Activated T-helper 1 cell treated with anti-CD3 and anti-CD28 coated beads, Interleukin-2, amount 50 U/mL, for 16 hours (primary cell): ENCODE measurements at regions not wholly inside any gene's neighbourhood (a gene's known extent, or its start where the extent isn't known, plus 50 kb on each side); places are given as distances from the start of the nearest gene placed in this dataset.
"Not testable (repeated sequence)": the region's sequence is repeated elsewhere in the genome, so short reads cannot be mapped to it uniquely, and the experiment has no call there.

Experiments used
- DNase-seq, 2 donors: peaks; one replicate each; pipeline ENCODE4 v3.0.0-alpha.2; 2020; ENCODE audit warnings: low read depth in 1 of 2, low spot score in 1 of 2

DNA sequence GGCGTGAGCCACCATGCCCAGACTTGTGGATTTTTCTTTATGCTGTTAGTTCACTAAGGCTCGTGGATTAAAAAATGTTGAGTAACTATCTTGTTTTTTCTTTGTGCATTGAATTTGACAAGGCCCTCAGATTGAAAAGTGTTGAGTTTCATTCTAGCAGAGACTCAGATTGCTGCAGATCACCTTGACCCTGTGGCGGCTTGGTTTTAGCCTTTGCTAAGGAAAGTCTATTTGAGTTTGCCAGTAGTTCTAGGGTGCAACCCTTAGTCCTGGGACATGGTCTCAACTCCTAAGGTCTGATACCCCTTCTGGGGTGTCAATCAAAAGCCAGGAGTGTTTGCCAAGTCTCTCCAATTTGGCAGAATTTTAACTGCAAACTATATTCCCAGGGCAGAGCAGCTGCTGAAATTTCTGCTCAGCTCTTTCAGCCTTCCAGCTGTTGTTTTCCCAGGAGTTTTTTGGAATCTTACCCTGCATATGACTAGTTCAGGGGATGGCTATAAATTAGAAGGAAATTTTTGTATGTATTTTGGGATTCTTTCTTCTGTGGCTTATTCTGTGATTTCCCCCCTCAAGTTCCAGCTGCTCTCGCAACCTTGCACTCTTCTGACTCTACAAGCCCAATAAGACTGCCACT is 84.3 kb upstream of the HAND1 start:
- DNase-seq, result no peak

DNA sequence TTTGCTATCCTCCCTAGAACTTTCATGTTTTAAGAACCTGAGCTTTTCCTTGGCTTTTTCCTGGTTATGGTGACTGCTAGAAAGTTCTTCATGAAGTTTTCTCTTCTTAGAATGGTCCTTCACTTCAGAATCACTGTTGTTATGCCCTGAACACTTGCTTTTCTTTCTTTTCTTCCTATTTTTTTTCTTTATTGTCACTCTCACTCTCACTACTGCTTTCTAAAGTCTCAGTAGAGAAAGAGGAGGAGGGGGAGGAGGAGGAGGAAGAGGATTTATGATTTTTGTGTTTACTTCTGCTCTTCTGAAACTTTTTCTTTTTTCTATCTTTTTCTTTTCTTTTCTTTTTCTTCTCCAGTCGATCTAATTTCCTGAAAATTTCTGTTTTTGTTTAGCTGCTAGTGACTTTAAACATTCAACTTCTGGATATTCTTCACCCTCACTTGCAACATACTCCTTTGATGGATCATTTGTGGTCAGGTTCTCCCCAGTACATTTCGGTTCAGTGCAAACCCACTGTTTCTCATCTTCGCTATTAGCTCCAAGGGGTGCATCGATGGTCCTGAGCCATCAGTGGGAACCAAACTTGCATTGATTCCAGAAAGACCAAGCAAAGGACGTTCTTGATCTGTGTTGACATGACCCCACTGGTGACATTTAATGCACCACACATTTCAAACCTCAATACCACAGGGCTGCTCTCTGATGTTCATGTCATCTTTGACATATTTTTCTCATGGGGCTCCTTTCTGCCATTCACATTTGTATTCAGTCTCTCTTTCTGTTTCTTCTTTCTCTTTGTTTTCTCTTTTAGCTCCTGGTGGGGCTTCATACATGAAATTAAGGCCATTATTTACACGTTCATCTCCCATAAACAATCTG is 81.6 kb upstream of the HAND1 start:
- no peak for DNase-seq

DNA sequence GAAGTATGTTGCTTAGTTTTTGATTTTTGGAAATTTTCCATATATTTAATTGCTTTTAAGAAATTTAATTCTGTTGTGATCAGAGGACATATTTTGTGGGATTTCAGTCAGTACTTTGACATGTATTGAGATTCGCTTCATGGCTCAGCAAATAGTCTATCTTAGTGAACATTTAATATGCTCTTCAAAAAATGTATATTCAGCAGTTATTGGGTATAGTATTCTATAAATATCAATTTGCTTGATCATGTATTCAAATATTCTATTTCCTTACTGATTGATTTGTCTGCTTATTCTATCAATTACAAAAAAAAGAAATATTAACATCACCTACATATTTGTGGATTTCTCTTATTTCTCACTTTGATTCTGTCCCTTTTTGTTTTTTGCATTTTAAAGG is 79.5 kb upstream of the HAND1 start:
- no peak for DNase-seq

DNA sequence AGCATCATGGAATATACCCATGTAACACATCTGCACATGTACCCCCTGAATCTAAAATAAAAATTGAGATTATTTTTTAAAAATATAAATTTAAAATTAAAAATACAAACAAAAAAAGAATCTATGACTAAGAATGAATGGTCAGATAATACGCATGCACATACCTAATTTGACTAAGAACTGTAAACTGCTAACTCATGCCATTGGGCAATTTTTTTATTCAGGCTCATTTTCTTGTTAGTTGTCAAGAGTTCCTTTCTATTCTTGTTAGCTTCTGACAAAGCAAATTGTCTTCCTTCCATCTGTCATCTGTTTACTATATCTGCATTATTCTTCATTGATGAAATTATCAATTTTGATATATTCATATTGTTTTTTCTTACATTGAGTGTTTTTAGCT is 69.5 kb upstream of the HAND1 start:
- DNase-seq, result no peak

DNA sequence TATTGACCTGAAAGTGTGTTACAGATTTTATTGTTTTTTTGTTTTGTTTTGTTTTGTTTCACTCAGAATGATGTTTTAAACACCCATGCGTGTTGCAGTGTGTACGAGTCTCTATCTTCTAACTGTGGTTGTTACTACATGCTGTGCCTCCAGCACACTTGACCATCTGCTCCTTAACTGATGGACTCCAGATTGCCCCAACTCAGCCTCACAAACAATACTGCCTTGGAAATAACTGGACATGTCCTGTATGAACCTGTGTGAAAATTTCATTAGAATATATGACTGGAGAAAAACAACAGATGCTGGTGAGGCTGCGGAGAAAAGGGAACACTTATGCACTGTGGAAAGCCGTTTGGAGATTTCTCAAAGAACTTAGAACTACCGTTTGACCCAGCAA is 68.7 kb upstream of the HAND1 start:
- no peak for DNase-seq

DNA sequence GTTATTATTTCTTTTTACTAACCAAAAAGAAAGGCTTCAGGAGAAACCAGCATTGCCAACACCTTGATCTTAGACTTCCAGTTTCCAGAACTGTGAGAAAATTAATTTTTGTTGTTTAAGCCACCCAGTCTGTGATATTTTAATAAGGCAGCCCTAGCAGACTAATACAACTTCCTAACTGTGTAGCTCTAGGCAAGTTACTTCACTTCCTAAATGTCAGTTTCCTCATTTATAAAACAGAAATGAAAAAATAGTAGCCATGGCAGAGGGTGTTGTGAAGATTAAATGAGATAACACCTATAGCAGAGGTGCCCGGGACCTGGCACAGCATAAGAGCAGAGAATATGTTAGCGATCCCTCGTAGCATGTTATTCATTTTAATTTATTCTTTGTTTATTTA is 66.6 kb upstream of the HAND1 start:
- no peak for DNase-seq

DNA sequence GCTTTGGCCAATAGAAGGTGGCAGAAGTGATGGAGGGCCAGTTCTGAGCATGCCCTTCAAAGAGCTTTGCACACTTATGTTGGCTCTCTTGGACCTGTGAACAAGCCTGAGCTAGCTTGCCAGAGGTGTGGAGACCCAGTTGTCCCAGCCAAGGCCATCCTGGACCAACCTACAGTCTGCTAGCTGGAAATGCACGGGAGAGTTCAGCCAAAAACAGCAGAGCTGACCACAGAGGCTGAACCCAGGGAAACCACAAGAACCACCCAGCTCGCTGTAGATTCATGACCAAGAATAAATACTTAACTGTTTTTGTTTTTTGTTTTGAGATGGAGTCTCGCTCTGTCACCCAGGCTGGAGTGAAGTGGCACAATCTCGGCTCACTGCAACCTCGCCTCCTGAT is 65.4 kb upstream of the HAND1 start:
- no peak for DNase-seq

DNA sequence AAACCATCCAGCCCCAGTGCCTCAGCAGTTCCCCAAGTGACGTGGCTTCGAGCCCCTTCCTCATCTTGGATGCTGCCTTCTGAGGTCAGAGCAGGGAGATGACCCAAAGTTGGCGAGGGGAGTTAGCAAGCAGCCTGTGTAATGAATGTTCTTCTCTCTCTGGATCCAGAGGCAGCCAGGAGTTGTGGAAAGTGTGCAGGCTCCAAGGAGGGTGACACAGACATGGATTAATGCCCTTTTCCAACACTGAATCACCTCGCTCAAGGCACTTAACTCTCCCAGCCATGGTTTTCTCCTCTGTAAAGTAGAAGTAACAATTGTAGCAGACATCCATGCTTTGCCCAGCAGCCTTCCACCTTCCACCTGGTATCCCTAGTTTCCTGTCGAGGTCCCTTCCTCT is 64.6 kb upstream of the HAND1 start:
- DNase-seq, result no peak

DNA sequence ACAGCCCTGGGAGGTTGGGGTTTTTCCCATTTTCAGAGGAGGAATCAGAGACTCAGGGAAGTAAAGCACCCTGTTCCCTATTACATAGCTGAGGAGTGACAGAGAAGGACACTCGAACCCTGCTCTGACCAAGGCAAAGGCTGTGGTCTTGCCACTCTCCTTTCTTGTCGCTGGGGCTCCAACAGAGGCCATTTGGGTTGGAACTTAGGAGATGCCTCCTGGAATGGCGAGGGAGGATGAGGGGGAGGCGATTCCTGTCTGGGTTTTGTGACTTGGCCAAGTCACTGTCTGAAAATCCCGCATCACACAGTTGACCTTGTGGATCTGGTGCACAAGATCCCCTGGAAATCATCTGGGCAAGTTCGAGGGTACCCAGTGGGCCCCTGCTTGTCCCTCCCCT is 64.0 kb upstream of the HAND1 start:
- DNase-seq, result no peak

DNA sequence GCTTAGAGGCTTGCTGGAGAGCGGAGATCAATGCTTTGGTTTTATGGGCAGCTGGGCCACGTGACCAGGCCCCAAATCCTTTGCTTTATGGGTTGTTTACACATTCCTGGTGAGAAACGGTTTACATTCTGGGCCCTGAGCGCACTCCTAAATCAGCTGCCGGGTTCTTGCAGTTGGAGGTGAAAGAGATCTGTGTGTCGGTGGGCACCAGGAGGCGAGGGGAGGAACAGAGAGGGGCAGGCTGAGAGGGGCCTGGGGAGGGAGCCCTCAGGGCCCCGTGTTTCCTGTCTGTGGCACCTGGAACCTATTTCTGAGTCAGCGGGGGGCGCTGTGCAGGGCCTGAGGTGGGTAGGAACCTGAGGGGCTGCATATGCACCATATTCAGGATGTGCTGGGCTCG is 63.5 kb upstream of the HAND1 start:
- no peak for DNase-seq

DNA sequence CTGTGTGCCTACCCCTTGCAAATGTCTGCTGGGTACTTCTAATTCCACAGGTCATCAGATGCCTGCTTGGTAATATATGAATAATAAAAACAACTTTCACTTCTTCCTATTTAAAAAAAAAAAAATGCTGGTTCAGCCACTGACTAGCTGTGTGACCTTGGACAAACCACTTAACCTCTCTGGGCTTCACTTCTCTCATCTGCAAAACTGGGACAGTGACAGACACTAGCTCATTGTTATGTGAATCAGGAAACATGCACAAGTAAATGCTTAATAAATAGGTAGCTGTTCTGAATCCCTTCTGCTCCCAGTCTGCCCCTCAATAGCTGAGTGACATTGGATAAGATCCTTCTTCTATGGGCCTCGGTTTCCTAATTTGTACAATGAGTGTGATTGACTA is 62.6 kb upstream of the HAND1 start:
- no peak for DNase-seq

DNA sequence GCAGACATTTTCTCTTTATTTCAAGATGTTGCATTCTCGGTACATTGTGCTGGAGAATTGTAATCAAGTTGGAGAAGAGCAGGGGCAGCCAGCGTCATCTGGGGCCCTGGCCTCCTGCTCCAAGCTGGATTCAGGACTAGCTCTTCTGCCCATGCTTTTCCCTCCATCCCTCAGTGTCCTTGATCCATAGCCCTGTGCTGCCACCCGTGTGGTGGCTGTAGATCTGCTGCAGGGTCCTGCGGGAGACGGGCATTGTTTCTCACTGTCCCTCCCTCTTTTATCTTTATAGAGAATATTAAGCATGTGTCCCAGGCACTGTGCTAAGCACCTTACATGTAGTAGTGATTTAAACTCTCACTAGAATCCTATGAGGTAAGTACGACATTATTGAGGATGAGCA is 60.5 kb upstream of the HAND1 start:
- DNase-seq, result no peak

DNA sequence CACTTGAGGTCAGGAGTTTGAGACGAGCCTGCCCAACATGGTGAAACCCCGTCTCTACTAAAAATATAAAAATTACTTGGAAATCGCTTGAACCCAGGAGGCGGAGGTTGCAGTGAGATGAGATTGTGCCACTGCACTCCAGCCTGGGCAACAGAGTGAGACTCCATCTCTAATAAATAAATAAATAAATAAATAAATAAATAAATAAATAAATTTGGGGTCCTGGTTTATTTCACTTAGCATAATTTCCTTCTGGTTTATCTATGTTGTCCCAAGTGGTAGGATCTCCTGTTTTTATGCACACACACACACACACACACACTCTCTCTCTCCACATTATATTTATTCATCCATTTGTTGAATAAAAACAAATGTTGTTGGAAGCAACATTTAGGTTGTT is 58.4 kb upstream of the HAND1 start:
- not testable (repeated sequence) for DNase-seq

DNA sequence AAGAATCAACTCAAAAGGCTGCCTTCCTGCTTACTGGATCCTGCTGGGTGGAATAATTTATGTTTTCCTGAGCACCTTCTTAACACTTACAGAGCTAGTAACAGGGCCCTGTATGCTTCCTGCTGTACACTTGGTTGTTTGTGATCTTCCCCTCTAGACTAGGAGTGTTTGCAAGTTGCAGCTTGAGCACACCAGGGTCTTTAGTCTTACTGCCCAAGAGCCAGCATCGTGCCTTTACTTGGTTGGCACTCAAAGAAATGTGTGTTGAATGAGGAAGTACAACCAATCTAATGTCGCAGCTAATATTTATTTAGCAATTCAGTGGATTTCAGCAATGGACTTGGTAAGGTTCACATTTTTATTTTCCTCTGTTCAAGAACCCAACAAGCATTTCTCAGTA is 57.5 kb upstream of the HAND1 start:
- no peak for DNase-seq

DNA sequence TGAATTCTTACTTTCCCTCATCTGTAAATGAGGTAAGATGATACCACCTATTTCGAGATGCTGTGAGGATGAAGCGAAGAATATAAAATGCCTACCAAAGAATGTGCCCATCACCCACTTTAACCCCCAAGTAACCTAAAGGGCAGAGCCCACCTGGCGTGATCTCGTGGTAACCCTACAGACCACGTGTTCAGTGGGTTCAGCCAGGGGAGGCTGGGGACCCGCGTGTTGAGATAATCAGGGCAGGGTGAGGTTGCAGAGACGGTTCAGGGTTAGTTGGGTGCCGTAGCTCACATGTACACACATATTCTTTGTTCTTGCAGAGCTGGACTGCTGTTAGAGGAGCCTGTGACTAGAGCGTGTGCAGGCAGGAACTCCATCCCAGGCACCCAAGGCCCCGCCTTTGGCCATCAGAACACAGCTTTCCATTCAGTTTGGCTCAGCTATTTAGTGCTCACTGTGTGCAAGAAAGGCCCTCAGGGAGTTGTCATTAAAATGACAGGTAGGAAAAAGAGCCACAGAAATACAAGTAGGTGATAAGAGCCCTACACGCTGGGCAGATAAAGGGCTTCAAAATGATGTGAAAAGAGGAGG is 56.5 kb upstream of the HAND1 start:
- DNase-seq, result no peak

DNA sequence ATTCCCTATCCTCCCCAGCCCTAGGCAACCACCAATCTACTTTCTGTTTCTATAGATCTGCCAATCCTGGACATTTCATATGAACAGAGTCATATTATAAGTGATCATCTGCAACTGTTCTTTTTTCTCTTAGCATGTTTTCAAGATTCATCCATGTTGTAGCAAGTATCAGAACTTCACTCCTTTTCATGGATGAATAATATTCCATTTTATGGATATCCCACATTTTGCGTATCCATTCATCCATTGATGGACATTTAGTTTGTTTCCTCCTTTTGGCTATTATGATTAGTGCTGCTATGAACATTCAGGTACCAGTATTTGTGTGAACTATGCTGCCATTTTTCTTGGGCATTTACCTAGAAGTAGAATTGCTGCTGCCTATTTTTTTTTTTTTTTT is 51.3 kb upstream of the HAND1 start:
- DNase-seq, result no peak

DNA sequence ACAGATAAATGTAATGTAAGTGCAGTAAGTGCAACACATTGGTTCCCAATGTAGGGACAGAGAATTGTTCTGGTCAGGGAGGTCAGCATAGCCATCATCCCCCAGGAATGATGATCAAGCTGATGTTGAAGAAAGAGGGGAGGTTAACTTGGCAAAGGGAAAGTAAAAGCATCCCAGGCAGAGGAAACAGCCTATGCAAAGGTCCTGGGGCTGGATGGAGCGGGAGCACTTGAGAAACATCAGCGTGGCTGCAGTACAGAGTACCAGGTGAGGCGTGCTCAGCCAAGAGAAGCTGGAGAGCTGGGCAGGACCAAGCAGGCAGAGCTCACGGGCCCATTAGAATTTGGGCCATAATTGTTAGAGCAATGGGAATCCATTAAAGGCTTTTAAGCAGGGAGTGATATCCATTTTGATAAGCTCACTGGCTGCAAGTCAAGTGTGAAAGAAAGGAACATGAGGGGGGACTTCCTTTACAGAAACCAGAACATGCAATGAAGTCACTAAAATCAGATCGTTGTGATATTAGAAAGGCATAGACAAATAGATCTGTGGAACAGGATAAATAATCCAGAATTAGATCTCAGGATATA is 50.1 kb upstream of the HAND1 start:
- no peak for DNase-seq
